ENCODE measurements at regions not wholly inside any gene's neighbourhood (a gene's known extent, or its start where the extent isn't known, plus 50 kb on each side); places are given as distances from the start of the nearest gene placed in this dataset.

DNA sequence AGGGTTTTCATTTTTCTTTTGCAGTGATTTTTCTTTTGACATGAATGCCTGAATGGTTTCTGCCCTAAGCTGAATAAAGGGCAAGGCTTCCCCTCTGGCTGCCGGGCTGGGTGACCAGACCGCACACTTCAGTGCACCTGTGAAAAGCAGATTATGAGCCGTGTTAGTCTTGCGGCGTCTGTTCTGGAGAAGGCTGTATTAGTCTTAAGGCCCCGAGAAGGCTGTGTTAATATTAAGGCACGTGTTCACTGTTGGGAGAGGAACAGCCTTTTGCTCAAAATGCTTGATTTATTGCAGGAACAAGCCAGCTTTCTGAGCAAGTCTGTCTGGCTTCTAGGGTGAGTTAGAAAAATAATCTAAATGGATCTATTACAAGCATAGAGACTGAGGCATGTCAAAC, 54.7 kb upstream of the DNAH14 start:
- no peak overlapping the region for H3K4me3 Mint-ChIP-seq
- ChIA-PET CTCF (no interaction called here), POLR2A (no interaction called here)
- TF ChIP-seq, protein P1, sequence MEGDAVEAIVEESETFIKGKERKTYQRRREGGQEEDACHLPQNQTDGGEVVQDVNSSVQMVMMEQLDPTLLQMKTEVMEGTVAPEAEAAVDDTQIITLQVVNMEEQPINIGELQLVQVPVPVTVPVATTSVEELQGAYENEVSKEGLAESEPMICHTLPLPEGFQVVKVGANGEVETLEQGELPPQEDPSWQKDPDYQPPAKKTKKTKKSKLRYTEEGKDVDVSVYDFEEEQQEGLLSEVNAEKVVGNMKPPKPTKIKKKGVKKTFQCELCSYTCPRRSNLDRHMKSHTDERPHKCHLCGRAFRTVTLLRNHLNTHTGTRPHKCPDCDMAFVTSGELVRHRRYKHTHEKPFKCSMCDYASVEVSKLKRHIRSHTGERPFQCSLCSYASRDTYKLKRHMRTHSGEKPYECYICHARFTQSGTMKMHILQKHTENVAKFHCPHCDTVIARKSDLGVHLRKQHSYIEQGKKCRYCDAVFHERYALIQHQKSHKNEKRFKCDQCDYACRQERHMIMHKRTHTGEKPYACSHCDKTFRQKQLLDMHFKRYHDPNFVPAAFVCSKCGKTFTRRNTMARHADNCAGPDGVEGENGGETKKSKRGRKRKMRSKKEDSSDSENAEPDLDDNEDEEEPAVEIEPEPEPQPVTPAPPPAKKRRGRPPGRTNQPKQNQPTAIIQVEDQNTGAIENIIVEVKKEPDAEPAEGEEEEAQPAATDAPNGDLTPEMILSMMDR (IDR thresholded peaks at IDR 0.05) = no peak
- H3K4me1 Mint-ChIP-seq (ENCODE audit: low read depth) = no peaks in the 10 kb centered on the region
- H3K27me3 Mint-ChIP-seq = peaks cover 24% of the 10 kb centered on the region
- ATAC-seq (ENCODE audit: poor library complexity) (no peak), DNase-seq (no peak)
- no peaks in the 10 kb centered on the region for H3K9me3 Mint-ChIP-seq
- no peak overlapping the region for H3K27ac Mint-ChIP-seq
- intact Hi-C loops (cut with DNase I, micrococcal nuclease) = no loop called here
- H3K36me3 Mint-ChIP-seq (ENCODE audit: low read depth) = no peaks in the 10 kb centered on the region
- Histone ChIP-seq H3K4me3 (ENCODE audit: low read length) (no peak overlapping the region), H3K9me3 (ENCODE audit: control insufficient read depth in 1 of 2, insufficient read depth in 1 of 2, low read length in 2 of 2) (no peaks in the 10 kb centered on the region), H3K27me3 (ENCODE audit: control insufficient read depth in 1 of 2, insufficient read depth in 2 of 2, low read length in 2 of 2) (peaks cover 0 to 4% of the 10 kb centered on the region in 2 experiments), H3K36me3 (ENCODE audit: insufficient read depth, low read length) (no peaks in the 10 kb centered on the region), H3K27ac (ENCODE audit: low read depth in 1 of 2, low read length in 2 of 2) (no peak overlapping the region), H3K4me1 (ENCODE audit: insufficient read depth, low read length) (no peaks in the 10 kb centered on the region)

DNA sequence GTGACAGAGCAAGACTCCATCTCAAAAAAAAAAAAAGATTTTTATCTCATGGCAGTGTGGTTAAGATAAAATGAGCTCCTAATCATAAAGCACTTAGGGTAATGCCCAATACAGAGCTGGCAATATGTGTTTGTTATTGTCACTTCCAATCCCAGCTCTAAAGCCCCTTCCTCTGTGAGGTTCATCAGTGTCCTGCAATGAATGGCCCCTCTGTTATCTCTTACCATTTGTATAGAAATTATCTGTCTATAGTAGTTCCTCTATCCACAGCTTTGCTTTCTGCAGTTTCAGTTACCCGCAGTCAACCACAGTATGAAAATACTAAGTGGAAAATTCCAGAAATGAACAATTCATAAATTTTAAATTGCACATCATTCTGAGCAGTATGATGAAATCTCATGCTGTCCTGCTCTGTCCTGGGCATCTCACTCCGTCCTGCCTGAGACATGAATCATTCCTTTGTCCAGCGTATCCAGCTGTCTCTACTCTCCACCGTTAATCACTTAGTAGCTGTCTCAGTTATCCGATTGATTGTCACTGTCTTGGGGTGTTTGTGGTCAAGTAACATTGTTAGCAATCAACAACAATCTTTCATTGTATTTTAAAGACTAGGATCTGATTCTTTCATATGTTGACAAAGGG, 50.2 kb upstream of the DNAH14 start:
- no peaks in the 10 kb centered on the region for H3K36me3 Mint-ChIP-seq (ENCODE audit: low read depth)
- Histone ChIP-seq H3K27me3 (ENCODE audit: control insufficient read depth in 1 of 2, insufficient read depth in 2 of 2, low read length in 2 of 2) (peaks cover 0 to 4% of the 10 kb centered on the region in 2 experiments), H3K9me3 (ENCODE audit: control insufficient read depth in 1 of 2, insufficient read depth in 1 of 2, low read length in 2 of 2) (no peaks in the 10 kb centered on the region), H3K4me1 (ENCODE audit: insufficient read depth, low read length) (no peaks in the 10 kb centered on the region), H3K27ac (ENCODE audit: low read depth in 1 of 2, low read length in 2 of 2) (no peak overlapping the region), H3K4me3 (ENCODE audit: low read length) (no peak overlapping the region), H3K36me3 (ENCODE audit: insufficient read depth, low read length) (no peaks in the 10 kb centered on the region)
- no peaks in the 10 kb centered on the region for H3K4me1 Mint-ChIP-seq (ENCODE audit: low read depth)
- ChIA-PET POLR2A (no interaction called here), CTCF (interaction anchor here (0.6 kb wide), 1 partner anchor 9 kb away, joined by 3 read pairs; no protein-coding TSS in a partner anchor)
- no peak overlapping the region for H3K27ac Mint-ChIP-seq
- H3K27me3 Mint-ChIP-seq = peaks cover 38% of the 10 kb centered on the region
- DNase-seq = no peak
- intact Hi-C loops (cut with DNase I, micrococcal nuclease) = no loop called here
- H3K4me3 Mint-ChIP-seq = no peak overlapping the region
- TF ChIP-seq, protein P1 (IDR thresholded peaks at IDR 0.05) = no peak
- no peaks in the 10 kb centered on the region for H3K9me3 Mint-ChIP-seq
- ATAC-seq (ENCODE audit: poor library complexity) = no peak

Data from CD4-positive, alpha-beta T cell (primary cell).